A673 (cell line): ENCODE measurements at regions not wholly inside any gene's neighbourhood (a gene's known extent, or its start where the extent isn't known, plus 50 kb on each side); places are given as distances from the start of the nearest gene placed in this dataset.

ENCODE experiments used
- EZH2 ChIP-seq: fragments of 200-600 bp; sonication (generic); IDR thresholded peaks from 2 replicates; pipeline ENCODE4 v1.6.1; 2017; ENCODE audit warnings: borderline replicate concordance, low read depth, mild to moderate bottlenecking, mixed read lengths, antibody characterized with exemption, low read length; ENCODE audit not compliant: poor library complexity, severe bottlenecking
- TF ChIP-seq, protein P1 (sequence below): fragments of 300-800, 200-600 bp; sonication (generic); conservative IDR thresholded peaks from 2 replicates; pipeline ENCODE4 v1.5.1; 2017; ENCODE audit warnings: low read depth, mild to moderate bottlenecking, antibody characterized with exemption, low read length, moderate library complexity, mixed read lengths

DNA sequence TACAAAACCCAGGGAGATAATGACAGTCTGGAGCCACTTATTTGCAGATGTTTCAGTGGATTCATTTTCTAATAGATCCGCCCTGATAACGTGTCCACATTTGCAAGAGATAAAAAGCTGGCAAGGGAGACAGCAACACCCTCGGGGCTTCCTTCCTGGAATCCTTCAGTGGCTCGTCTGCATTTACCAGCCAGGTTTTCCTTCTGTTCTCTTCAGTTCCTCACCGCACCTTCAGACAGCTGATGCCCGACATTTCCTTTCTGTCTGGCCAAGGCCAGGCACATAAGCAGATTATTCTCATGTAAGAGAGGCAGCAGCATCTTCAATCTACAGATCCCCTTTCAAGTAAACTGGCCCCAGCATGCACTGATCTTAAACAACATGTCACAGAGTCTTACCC is 56.2 kb upstream of the SPATA12 start:
- TF ChIP-seq, protein P1, sequence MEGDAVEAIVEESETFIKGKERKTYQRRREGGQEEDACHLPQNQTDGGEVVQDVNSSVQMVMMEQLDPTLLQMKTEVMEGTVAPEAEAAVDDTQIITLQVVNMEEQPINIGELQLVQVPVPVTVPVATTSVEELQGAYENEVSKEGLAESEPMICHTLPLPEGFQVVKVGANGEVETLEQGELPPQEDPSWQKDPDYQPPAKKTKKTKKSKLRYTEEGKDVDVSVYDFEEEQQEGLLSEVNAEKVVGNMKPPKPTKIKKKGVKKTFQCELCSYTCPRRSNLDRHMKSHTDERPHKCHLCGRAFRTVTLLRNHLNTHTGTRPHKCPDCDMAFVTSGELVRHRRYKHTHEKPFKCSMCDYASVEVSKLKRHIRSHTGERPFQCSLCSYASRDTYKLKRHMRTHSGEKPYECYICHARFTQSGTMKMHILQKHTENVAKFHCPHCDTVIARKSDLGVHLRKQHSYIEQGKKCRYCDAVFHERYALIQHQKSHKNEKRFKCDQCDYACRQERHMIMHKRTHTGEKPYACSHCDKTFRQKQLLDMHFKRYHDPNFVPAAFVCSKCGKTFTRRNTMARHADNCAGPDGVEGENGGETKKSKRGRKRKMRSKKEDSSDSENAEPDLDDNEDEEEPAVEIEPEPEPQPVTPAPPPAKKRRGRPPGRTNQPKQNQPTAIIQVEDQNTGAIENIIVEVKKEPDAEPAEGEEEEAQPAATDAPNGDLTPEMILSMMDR, result no peak
- no peak for TF ChIP-seq EZH2
